ENCODE measurements at regions not wholly inside any gene's neighbourhood (a gene's known extent, or its start where the extent isn't known, plus 50 kb on each side); places are given as distances from the start of the nearest gene placed in this dataset.

- POLR2A ChIA-PET: no interaction called here
- no peaks in the 10 kb centered on the region for H3K27me3 Mint-ChIP-seq
- intact Hi-C loops (cut with micrococcal nuclease): no loop called here
Measured at GRCh38 chr4:168028568-168028967, 63.8 kb upstream of the ANXA10 start.

GRCh38 chr4:168028970-168029597 is 63.3 kb upstream of the ANXA10 start:
- ATAC-seq (no peak), DNase-seq (no peak)
- Mint-ChIP-seq H3K27me3 (no peaks in the 10 kb centered on the region), H3K4me1 (ENCODE audit: low read depth) (no peaks in the 10 kb centered on the region), H3K9me3 (peaks cover 4% of the 10 kb centered on the region), H3K36me3 (ENCODE audit: low read depth) (no peaks in the 10 kb centered on the region), H3K4me3 (no peak overlapping the region), H3K27ac (no peak overlapping the region)
- intact Hi-C loops (cut with micrococcal nuclease): no loop called here
- CTCF ChIA-PET: no interaction called here
- POLR2A ChIA-PET: no interaction called here
- TF ChIP-seq CTCF (IDR thresholded peaks at IDR 0.05): no peak

More at GRCh38 chr4:168028568-168028967, 63.8 kb upstream of the ANXA10 start:
- Mint-ChIP-seq H3K27ac (no peak overlapping the region), H3K4me3 (no peak overlapping the region), H3K9me3 (peaks cover 5% of the 10 kb centered on the region), H3K36me3 (ENCODE audit: low read depth) (no peaks in the 10 kb centered on the region), H3K4me1 (ENCODE audit: low read depth) (no peaks in the 10 kb centered on the region)
- CTCF ChIA-PET: no interaction called here
- DNase-seq: no peak
- no peak for TF ChIP-seq CTCF (IDR thresholded peaks at IDR 0.05)
- ATAC-seq: no peak

- H3K27ac Mint-ChIP-seq: no peak overlapping the region
- no peaks in the 10 kb centered on the region for H3K9me3 Mint-ChIP-seq
- intact Hi-C loops (cut with micrococcal nuclease): no loop called here
- ChIA-PET CTCF (no interaction called here), POLR2A (no interaction called here)
- DNase-seq: no peak
- no peak for TF ChIP-seq CTCF (IDR thresholded peaks at IDR 0.05)
- no peaks in the 10 kb centered on the region for H3K4me1 Mint-ChIP-seq (ENCODE audit: low read depth)
- no peaks in the 10 kb centered on the region for H3K27me3 Mint-ChIP-seq
- ATAC-seq: no peak
- H3K4me3 Mint-ChIP-seq: no peak overlapping the region
- H3K36me3 Mint-ChIP-seq (ENCODE audit: low read depth): no peaks in the 10 kb centered on the region
Measured at GRCh38 chr4:168037676-168038075, 54.7 kb upstream of the ANXA10 start.

- Mint-ChIP-seq H3K27me3 (no peaks in the 10 kb centered on the region), H3K4me1 (ENCODE audit: low read depth) (no peaks in the 10 kb centered on the region), H3K36me3 (ENCODE audit: low read depth) (no peaks in the 10 kb centered on the region), H3K27ac (no peak overlapping the region), H3K4me3 (no peak overlapping the region), H3K9me3 (no peaks in the 10 kb centered on the region)
- TF ChIP-seq CTCF (IDR thresholded peaks at IDR 0.05): no peak
- DNase-seq: no peak
- POLR2A ChIA-PET: no interaction called here
- CTCF ChIA-PET: no interaction called here
- no peak for ATAC-seq
- intact Hi-C loops (cut with micrococcal nuclease): no loop called here
Measured at GRCh38 chr4:168039593-168039992, 52.7 kb upstream of the ANXA10 start.
